ENCODE measurements at regions not wholly inside any gene's neighbourhood (a gene's known extent, or its start where the extent isn't known, plus 50 kb on each side); places are given as distances from the start of the nearest gene placed in this dataset.

DNA sequence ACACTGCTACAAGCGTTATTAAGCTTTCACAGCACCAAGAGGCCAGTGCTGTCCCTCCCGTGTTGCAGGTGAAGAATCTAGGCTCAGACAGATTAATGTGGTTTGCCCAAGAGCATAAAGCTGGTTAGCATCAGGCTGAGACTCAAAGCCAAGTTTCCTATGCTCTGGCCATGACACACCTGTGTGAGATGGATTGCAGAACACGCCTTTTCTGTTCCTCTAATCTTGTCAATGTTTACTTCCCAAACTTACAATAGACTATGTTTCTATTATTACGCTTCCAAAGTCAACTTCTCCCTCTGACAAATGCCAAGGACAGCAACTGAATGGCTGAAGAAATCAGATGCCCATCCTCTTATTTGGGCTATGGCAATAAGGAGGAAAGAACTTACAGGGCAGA is 138.4 kb upstream of the SLIT3 start (continued):
- TF ChIP-seq SRF (IDR thresholded peaks at IDR 0.05; ENCODE audit: low read depth) (no peak), EGR1 (IDR thresholded peaks at IDR 0.05; ENCODE audit: low read depth) (no peak), ZNF274 (IDR thresholded peaks at IDR 0.05; ENCODE audit: low read depth, low read length) (no peak), YY1 (IDR thresholded peaks at IDR 0.05; ENCODE audit: extremely low read depth, insufficient replicate concordance, low read depth, low read length) (no peak), SP1 (IDR thresholded peaks at IDR 0.05; ENCODE audit: low read depth) (no peak), RAD21 (IDR thresholded peaks at IDR 0.05; ENCODE audit: low read depth) (no peak)
- TF ChIP-seq, protein P1, sequence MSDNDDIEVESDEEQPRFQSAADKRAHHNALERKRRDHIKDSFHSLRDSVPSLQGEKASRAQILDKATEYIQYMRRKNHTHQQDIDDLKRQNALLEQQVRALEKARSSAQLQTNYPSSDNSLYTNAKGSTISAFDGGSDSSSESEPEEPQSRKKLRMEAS (IDR thresholded peaks at IDR 0.05), result no peak

DNA sequence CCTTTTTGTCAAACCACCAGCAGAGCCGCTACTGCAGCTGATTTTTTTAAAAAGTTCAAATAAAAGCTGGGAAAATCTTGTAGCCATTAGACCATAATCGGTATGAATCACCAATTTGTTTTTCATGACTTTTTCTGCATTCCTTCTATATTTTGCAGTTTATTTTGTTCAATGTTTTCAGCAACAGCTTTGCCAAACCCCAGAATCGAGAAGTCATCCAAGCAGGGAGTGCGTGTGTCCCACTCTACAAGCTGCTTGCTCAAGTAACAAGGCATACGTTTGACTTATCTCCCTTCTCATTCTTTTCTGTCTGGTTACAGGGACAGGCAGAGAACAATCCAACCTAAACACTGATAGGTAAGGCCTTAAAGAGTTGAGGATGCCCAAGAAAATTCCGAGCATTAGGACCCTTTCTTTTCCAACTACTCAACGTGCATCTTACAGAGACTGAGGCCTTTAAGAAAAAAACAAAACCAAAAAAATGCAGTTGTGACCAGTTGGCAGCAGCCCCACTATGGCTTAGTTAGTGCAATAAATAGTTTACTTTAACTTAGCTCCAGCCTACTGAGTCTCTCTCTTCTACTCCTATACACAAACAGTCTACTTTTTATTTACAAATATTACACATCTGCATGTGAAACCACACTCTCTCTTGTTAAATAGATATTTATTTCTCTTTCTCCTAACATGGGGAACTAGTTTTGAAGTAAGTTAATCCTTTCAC is 134.7 kb upstream of the SLIT3 start:
- no peaks in the 10 kb centered on the region for H3K9me3 ChIP-seq (ENCODE audit: control insufficient read depth in 1 of 2, insufficient read depth in 1 of 2, low read depth in 1 of 2, low read length in 2 of 2)
- H3K36me3 ChIP-seq (ENCODE audit: control insufficient read depth in 1 of 2, insufficient read depth in 2 of 2, low read length in 2 of 2), result no peaks in the 10 kb centered on the region
- H3K27me3 ChIP-seq (ENCODE audit: insufficient read depth, low read length), result peaks cover 8% of the 10 kb centered on the region
- CTCF ChIA-PET, result no interaction called here
- no peak overlapping the region for H3K9ac ChIP-seq (ENCODE audit: low read length)
- RAD21 ChIA-PET (ENCODE audit: low non-redundant PET in 1 of 2, low total read pairs in 2 of 2, uncharacterized antibody in 2 of 2, unreplicated experiment in 2 of 2), result no interaction called here
- H3K4me3 ChIP-seq (replicated peaks in 1 of 2; ENCODE audit: low read depth in 1 of 2, low read length in 2 of 2), result no peak overlapping the region
- POLR2A ChIA-PET, result no interaction called here
- TF ChIP-seq SRF (IDR thresholded peaks at IDR 0.05; ENCODE audit: low read depth) (no peak), SP1 (IDR thresholded peaks at IDR 0.05; ENCODE audit: low read depth) (no peak), CEBPB (IDR thresholded peaks at IDR 0.05; ENCODE audit: low read depth) (no peak), POLR2A (IDR thresholded peaks at IDR 0.05; ENCODE audit: borderline replicate concordance, extremely low read depth, insufficient read depth, insufficient read length) (no peak), SIN3A (IDR thresholded peaks at IDR 0.05; ENCODE audit: low read depth) (no peak), EZH2phosphoT487 (IDR thresholded peaks at IDR 0.05; ENCODE audit: borderline replicate concordance) (no peak), ELF1 (IDR thresholded peaks at IDR 0.05; ENCODE audit: borderline replicate concordance, low read depth) (no peak), YY1 (IDR thresholded peaks at IDR 0.05; ENCODE audit: extremely low read depth, insufficient replicate concordance, low read depth, low read length) (no peak)
- TF ChIP-seq, protein P2, sequence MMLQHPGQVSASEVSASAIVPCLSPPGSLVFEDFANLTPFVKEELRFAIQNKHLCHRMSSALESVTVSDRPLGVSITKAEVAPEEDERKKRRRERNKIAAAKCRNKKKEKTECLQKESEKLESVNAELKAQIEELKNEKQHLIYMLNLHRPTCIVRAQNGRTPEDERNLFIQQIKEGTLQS (IDR thresholded peaks at IDR 0.05), result no peak
- TF ChIP-seq, protein P3, sequence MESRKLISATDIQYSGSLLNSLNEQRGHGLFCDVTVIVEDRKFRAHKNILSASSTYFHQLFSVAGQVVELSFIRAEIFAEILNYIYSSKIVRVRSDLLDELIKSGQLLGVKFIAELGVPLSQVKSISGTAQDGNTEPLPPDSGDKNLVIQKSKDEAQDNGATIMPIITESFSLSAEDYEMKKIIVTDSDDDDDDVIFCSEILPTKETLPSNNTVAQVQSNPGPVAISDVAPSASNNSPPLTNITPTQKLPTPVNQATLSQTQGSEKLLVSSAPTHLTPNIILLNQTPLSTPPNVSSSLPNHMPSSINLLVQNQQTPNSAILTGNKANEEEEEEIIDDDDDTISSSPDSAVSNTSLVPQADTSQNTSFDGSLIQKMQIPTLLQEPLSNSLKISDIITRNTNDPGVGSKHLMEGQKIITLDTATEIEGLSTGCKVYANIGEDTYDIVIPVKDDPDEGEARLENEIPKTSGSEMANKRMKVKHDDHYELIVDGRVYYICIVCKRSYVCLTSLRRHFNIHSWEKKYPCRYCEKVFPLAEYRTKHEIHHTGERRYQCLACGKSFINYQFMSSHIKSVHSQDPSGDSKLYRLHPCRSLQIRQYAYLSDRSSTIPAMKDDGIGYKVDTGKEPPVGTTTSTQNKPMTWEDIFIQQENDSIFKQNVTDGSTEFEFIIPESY (IDR thresholded peaks at IDR 0.05; ENCODE audit: extremely low read depth, insufficient replicate concordance, low read length), result no peak
- TF ChIP-seq, protein P4, sequence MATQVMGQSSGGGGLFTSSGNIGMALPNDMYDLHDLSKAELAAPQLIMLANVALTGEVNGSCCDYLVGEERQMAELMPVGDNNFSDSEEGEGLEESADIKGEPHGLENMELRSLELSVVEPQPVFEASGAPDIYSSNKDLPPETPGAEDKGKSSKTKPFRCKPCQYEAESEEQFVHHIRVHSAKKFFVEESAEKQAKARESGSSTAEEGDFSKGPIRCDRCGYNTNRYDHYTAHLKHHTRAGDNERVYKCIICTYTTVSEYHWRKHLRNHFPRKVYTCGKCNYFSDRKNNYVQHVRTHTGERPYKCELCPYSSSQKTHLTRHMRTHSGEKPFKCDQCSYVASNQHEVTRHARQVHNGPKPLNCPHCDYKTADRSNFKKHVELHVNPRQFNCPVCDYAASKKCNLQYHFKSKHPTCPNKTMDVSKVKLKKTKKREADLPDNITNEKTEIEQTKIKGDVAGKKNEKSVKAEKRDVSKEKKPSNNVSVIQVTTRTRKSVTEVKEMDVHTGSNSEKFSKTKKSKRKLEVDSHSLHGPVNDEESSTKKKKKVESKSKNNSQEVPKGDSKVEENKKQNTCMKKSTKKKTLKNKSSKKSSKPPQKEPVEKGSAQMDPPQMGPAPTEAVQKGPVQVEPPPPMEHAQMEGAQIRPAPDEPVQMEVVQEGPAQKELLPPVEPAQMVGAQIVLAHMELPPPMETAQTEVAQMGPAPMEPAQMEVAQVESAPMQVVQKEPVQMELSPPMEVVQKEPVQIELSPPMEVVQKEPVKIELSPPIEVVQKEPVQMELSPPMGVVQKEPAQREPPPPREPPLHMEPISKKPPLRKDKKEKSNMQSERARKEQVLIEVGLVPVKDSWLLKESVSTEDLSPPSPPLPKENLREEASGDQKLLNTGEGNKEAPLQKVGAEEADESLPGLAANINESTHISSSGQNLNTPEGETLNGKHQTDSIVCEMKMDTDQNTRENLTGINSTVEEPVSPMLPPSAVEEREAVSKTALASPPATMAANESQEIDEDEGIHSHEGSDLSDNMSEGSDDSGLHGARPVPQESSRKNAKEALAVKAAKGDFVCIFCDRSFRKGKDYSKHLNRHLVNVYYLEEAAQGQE (IDR thresholded peaks at IDR 0.05; ENCODE audit: low read depth), result no peak
- TF ChIP-seq, protein P5, sequence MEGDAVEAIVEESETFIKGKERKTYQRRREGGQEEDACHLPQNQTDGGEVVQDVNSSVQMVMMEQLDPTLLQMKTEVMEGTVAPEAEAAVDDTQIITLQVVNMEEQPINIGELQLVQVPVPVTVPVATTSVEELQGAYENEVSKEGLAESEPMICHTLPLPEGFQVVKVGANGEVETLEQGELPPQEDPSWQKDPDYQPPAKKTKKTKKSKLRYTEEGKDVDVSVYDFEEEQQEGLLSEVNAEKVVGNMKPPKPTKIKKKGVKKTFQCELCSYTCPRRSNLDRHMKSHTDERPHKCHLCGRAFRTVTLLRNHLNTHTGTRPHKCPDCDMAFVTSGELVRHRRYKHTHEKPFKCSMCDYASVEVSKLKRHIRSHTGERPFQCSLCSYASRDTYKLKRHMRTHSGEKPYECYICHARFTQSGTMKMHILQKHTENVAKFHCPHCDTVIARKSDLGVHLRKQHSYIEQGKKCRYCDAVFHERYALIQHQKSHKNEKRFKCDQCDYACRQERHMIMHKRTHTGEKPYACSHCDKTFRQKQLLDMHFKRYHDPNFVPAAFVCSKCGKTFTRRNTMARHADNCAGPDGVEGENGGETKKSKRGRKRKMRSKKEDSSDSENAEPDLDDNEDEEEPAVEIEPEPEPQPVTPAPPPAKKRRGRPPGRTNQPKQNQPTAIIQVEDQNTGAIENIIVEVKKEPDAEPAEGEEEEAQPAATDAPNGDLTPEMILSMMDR (IDR thresholded peaks at IDR 0.05 in 2 of 3, conservative IDR thresholded peaks at IDR 0.05 in 1 of 3; ENCODE audit: borderline replicate concordance in 1 of 3, insufficient read depth in 1 of 3, low read depth in 2 of 3, low read length in 2 of 3), result no peak
- no peaks in the 10 kb centered on the region for H3K9me2 ChIP-seq (ENCODE audit: insufficient read depth)
- ATAC-seq, result no peak
- H3K79me2 ChIP-seq (ENCODE audit: insufficient read depth, low read length), result no peaks in the 10 kb centered on the region
- BruUV-seq (replicated peaks), result no TSS peak
- no peak overlapping the region for H3K27ac ChIP-seq (ENCODE audit: low read depth, low read length)
- no peak overlapping the region for H2AFZ ChIP-seq (ENCODE audit: low read depth, low read length, poor library complexity, severe bottlenecking)
- intact Hi-C loops (cut with micrococcal nuclease), result no loop called here
- no peak for DNase-seq (ENCODE audit: low read depth, low spot score)
- no peak overlapping the region for H3K4me2 ChIP-seq (ENCODE audit: low read length)
- no peaks in the 10 kb centered on the region for H4K20me1 ChIP-seq (ENCODE audit: insufficient read depth)
- H3K4me1 ChIP-seq (ENCODE audit: control insufficient read depth in 1 of 2, insufficient read depth in 2 of 2, low read length in 2 of 2), result no peaks in the 10 kb centered on the region

All from HCT116 (cell line).